ENCODE measurements at regions not wholly inside any gene's neighbourhood (a gene's known extent, or its start where the extent isn't known, plus 50 kb on each side); places are given as distances from the start of the nearest gene placed in this dataset.

DNA sequence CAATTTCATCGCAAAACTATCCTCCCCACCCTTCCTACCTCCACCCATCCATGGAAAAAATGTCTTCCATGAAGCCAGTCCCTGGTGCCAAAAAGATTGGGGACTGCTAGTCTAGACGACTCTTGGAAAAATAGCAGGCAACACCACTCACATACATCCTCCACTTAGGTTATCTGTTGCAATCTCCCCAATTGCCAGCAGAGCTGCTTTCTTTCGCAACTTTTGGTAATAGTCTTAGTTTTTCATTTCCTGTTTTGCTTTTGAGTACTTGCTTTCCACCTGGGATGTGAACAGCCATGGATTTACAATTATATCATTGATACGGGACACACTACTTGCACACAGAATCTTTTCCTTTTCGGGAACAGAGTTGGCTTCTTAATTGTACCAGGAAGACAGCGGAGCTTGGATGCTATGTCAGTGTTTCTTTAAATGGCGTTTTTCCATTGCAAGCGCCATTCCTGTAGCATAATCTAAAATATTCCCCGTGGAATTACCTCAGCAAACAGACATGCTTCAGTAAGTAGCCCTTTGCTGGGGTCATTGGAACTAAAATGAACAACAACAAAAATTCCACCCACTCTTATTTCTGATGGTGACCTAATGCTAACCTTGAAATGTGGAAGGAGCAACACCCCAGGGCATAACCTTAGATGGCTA is 183.3 kb upstream of the ADGRL2 start:
- no peaks in the 10 kb centered on the region for H3K36me3 ChIP-seq (replicated peaks in 1 of 2)
- no peaks in the 10 kb centered on the region for H3K27me3 ChIP-seq
- no peaks in the 10 kb centered on the region for H3K4me1 ChIP-seq (replicated peaks in 1 of 2)
- no peaks in the 10 kb centered on the region for H3K9me3 ChIP-seq (replicated peaks in 1 of 3)
- no peak for TF ChIP-seq CTCF (IDR thresholded peaks at IDR 0.05)
- no peak for TF ChIP-seq POLR2A (IDR thresholded peaks at IDR 0.05)
- 78 to 79% (median 78%) methylated on average over 9 of the region's 9 CpGs for WGBS, 4 donors
- H3K4me3 ChIP-seq, result no peak overlapping the region
- DNase-seq, result no peak
- no peak overlapping the region for H3K27ac ChIP-seq
- intact Hi-C loops (cut with DNase I), result no loop called here

GRCh38 chr1:81613803-81614202 is 186.9 kb upstream of the ADGRL2 start:
- Histone ChIP-seq H3K9me3 (replicated peaks in 1 of 3) (no peaks in the 10 kb centered on the region), H3K4me3 (no peak overlapping the region), H3K27ac (no peak overlapping the region), H3K4me1 (replicated peaks in 1 of 2) (no peaks in the 10 kb centered on the region), H3K27me3 (no peaks in the 10 kb centered on the region), H3K36me3 (replicated peaks in 1 of 2) (no peaks in the 10 kb centered on the region)
- DNase-seq, result no peak
- 78 to 89% (median 80%) methylated on average over 3 of the region's 3 CpGs for WGBS, 4 donors
- intact Hi-C loops (cut with DNase I), result no loop called here
- TF ChIP-seq POLR2A (IDR thresholded peaks at IDR 0.05) (no peak), CTCF (IDR thresholded peaks at IDR 0.05) (no peak)

DNA sequence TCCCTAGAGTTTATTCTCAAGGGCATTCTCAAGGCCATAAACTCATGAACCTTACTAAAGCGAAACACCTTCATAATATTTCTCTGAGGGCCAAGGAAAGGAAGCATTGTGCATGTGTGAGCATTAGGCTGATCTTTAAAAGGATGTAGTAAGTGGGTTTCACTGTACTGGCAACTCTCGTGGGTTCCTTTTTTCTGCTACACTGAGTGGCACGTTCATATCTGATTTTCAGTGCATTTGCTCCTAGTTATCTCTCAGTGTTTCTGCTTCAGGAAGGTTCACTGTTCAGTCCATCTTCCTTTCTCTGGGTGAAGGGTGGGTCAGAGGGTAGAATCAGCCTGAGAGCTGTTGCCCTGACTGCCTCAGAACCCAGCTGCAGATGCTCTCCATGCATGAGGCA is 192.8 kb upstream of the ADGRL2 start:
- no peaks in the 10 kb centered on the region for H3K9me3 ChIP-seq (replicated peaks in 1 of 3)
- intact Hi-C loops (cut with DNase I), result no loop called here
- 70 to 77% (median 74%) methylated on average over 3 of the region's 3 CpGs for WGBS, 4 donors
- H3K36me3 ChIP-seq (replicated peaks in 1 of 2), result no peaks in the 10 kb centered on the region
- DNase-seq, result no peak
- no peak for TF ChIP-seq CTCF (IDR thresholded peaks at IDR 0.05)
- TF ChIP-seq POLR2A (IDR thresholded peaks at IDR 0.05), result no peak
- H3K27ac ChIP-seq, result no peak overlapping the region
- no peaks in the 10 kb centered on the region for H3K27me3 ChIP-seq
- H3K4me1 ChIP-seq (replicated peaks in 1 of 2), result no peaks in the 10 kb centered on the region
- no peak overlapping the region for H3K4me3 ChIP-seq

GRCh38 chr1:81607086-81607485 is 193.6 kb upstream of the ADGRL2 start:
- H3K4me3 ChIP-seq, result no peak overlapping the region
- H3K36me3 ChIP-seq (replicated peaks in 1 of 2), result no peaks in the 10 kb centered on the region
- intact Hi-C loops (cut with DNase I), result no loop called here
- no peaks in the 10 kb centered on the region for H3K27me3 ChIP-seq
- no peak overlapping the region for H3K27ac ChIP-seq
- no peaks in the 10 kb centered on the region for H3K9me3 ChIP-seq (replicated peaks in 1 of 3)
- H3K4me1 ChIP-seq (replicated peaks in 1 of 2), result no peaks in the 10 kb centered on the region
- TF ChIP-seq POLR2A (IDR thresholded peaks at IDR 0.05) (no peak), CTCF (IDR thresholded peaks at IDR 0.05) (no peak)
- no peak for DNase-seq
- 91 to 95% (median 94%) methylated on average over 3 of the region's 3 CpGs for WGBS, 4 donors

All from adrenal gland (tissue), 9 donors.